ENCODE measurements at regions not wholly inside any gene's neighbourhood (a gene's known extent, or its start where the extent isn't known, plus 50 kb on each side); places are given as distances from the start of the nearest gene placed in this dataset.

GRCh38 chr17:52696362-52696761 is 537.8 kb upstream of the CA10 start:
- in situ Hi-C loops (cut with MboI; ENCODE audit: low sequenced_read_pairs, unreplicated experiment), result no loop called here
- no peak for DNase-seq (ENCODE audit: low spot score)
- TF ChIP-seq, protein P1, sequence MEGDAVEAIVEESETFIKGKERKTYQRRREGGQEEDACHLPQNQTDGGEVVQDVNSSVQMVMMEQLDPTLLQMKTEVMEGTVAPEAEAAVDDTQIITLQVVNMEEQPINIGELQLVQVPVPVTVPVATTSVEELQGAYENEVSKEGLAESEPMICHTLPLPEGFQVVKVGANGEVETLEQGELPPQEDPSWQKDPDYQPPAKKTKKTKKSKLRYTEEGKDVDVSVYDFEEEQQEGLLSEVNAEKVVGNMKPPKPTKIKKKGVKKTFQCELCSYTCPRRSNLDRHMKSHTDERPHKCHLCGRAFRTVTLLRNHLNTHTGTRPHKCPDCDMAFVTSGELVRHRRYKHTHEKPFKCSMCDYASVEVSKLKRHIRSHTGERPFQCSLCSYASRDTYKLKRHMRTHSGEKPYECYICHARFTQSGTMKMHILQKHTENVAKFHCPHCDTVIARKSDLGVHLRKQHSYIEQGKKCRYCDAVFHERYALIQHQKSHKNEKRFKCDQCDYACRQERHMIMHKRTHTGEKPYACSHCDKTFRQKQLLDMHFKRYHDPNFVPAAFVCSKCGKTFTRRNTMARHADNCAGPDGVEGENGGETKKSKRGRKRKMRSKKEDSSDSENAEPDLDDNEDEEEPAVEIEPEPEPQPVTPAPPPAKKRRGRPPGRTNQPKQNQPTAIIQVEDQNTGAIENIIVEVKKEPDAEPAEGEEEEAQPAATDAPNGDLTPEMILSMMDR (IDR thresholded peaks at IDR 0.05; ENCODE audit: borderline replicate concordance, control extremely low read depth, extremely low read depth, insufficient read depth, missing control alignments), result no peak

DNA sequence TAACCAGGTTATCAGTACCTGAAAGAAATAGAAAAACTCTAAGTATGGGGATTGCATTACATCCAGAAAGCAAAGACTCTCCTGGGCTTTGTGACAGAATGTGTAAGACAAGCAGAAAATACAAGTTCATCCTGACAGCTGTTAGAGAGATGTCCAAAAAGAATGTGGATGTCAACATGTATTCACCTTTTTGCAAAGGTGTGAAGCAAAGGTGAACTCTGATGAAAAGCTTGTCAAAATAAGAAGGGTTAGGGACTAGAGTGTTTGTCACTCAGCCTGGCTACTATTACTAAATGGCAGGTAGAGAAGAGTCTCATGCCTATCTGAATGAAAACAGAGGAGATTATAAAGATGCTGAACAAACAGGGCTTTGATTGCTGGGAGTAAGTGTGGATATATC is 527.6 kb upstream of the CA10 start:
- in situ Hi-C loops (cut with MboI; ENCODE audit: low sequenced_read_pairs, unreplicated experiment), result no loop called here
- DNase-seq (ENCODE audit: low spot score), result no peak
- TF ChIP-seq, protein P1 (IDR thresholded peaks at IDR 0.05; ENCODE audit: borderline replicate concordance, control extremely low read depth, extremely low read depth, insufficient read depth, missing control alignments), result no peak

- in situ Hi-C loops (cut with MboI; ENCODE audit: low sequenced_read_pairs, unreplicated experiment), result no loop called here
- DNase-seq (ENCODE audit: low spot score), result no peak
- TF ChIP-seq, protein P1 (IDR thresholded peaks at IDR 0.05; ENCODE audit: borderline replicate concordance, control extremely low read depth, extremely low read depth, insufficient read depth, missing control alignments), result no peak
Observed at GRCh38 chr17:52681480-52681879, 523.0 kb upstream of the CA10 start.

GRCh38 chr17:52678211-52678610 is 519.7 kb upstream of the CA10 start:
- TF ChIP-seq, protein P1 (IDR thresholded peaks at IDR 0.05; ENCODE audit: borderline replicate concordance, control extremely low read depth, extremely low read depth, insufficient read depth, missing control alignments), result no peak
- DNase-seq (ENCODE audit: low spot score), result no peak
- in situ Hi-C loops (cut with MboI; ENCODE audit: low sequenced_read_pairs, unreplicated experiment), result no loop called here

DNA sequence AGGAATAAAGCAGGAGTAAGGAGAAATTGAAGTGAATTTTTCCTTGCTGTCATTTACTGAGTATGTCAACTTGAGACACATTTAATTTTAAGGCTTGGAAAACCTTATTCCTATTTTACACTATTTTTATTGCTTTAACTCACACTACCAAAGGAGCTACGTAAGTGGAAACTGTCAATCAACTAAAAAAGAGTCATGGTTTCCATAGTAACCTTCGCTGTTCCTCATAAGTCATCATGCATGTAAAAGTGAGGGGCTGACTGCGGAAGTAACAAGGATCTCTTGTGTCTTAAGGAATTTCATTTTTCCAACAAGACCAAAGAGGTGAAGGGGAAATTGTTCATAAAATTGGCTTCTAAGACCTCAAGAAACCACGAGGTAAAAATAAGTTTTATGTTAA is 516.2 kb upstream of the CA10 start:
- in situ Hi-C loops (cut with MboI; ENCODE audit: low sequenced_read_pairs, unreplicated experiment), result no loop called here
- DNase-seq (ENCODE audit: low spot score), result no peak

DNA sequence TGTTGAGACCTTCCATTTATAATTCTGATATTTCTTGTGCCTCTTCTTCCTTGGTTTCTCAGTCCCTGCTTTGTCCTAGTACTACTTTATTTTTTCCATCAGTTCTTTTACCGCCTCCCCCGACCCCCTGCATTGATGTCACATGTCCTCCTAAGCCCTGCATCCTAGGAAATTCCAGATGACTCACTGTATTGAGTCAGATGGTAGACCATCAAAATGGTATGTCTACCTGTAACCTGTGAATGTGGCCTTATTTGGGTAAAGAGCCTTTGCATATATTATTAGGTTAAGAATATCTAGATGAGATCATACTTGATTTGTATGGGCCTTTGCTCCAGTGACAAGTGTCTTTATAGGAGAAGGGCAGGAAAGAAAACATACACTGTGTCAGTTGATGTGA is 515.3 kb upstream of the CA10 start:
- no peak for DNase-seq (ENCODE audit: low spot score)
- TF ChIP-seq, protein P1 (IDR thresholded peaks at IDR 0.05; ENCODE audit: borderline replicate concordance, control extremely low read depth, extremely low read depth, insufficient read depth, missing control alignments), result no peak
- in situ Hi-C loops (cut with MboI; ENCODE audit: low sequenced_read_pairs, unreplicated experiment), result no loop called here

More for the DNA sequence above, 516.2 kb upstream of the CA10 start:
- TF ChIP-seq, protein P1 (IDR thresholded peaks at IDR 0.05; ENCODE audit: borderline replicate concordance, control extremely low read depth, extremely low read depth, insufficient read depth, missing control alignments), result no peak

- TF ChIP-seq, protein P1 (IDR thresholded peaks at IDR 0.05; ENCODE audit: borderline replicate concordance, control extremely low read depth, extremely low read depth, insufficient read depth, missing control alignments), result no peak
Observed at GRCh38 chr17:52666264-52666663, 507.8 kb upstream of the CA10 start.

More at GRCh38 chr17:52666264-52666663, 507.8 kb upstream of the CA10 start:
- no peak for DNase-seq (ENCODE audit: low spot score)
- in situ Hi-C loops (cut with MboI; ENCODE audit: low sequenced_read_pairs, unreplicated experiment), result no loop called here
